ENCODE measurements at regions not wholly inside any gene's neighbourhood (a gene's known extent, or its start where the extent isn't known, plus 50 kb on each side); places are given as distances from the start of the nearest gene placed in this dataset.

GRCh38 chrX:8366481-8366880 lies 98.1 kb upstream of the VCX3B start:
- Histone ChIP-seq H3K36me3 (ENCODE audit: low read depth) (no peaks in the 10 kb centered on the region), H3K79me2 (ENCODE audit: low read depth) (no peaks in the 10 kb centered on the region), H3K9me3 (ENCODE audit: insufficient read depth, low read depth) (no peaks in the 10 kb centered on the region), H3K4me3 (no peak overlapping the region), H3K27me3 (ENCODE audit: insufficient read depth, low read depth) (no peaks in the 10 kb centered on the region), H4K20me1 (ENCODE audit: insufficient read depth) (no peaks in the 10 kb centered on the region), H3K27ac (no peak overlapping the region), H3F3A (ENCODE audit: insufficient read depth, low read depth) (no peaks in the 10 kb centered on the region), H3K4me2 (no peak overlapping the region), H3K4me1 (replicated peaks; ENCODE audit: insufficient read depth) (no peaks in the 10 kb centered on the region), H3K9me2 (ENCODE audit: insufficient read depth) (no peaks in the 10 kb centered on the region), H2AFZ (no peak overlapping the region)
- no peak for TF ChIP-seq CTCF (conservative IDR thresholded peaks at IDR 0.05)
- TF ChIP-seq EZH2 (IDR thresholded peaks at IDR 0.05; ENCODE audit: low read depth), result no peak
- CTCF ChIA-PET, result no interaction called here
- BruUV-seq (replicated peaks), result no TSS peak
- POLR2A ChIA-PET (ENCODE audit: unreplicated experiment), result no interaction called here
- DNase-seq, result no peak
- intact Hi-C loops (cut with micrococcal nuclease; ENCODE audit: unreplicated experiment), result no loop called here

GRCh38 chrX:8374041-8374825 lies 90.4 kb upstream of the VCX3B start:
- Histone ChIP-seq H3K36me3 (ENCODE audit: low read depth) (no peaks in the 10 kb centered on the region), H3K79me2 (ENCODE audit: low read depth) (no peaks in the 10 kb centered on the region), H4K20me1 (ENCODE audit: insufficient read depth) (no peaks in the 10 kb centered on the region), H3K27ac (no peak overlapping the region), H2AFZ (no peak overlapping the region), H3F3A (ENCODE audit: insufficient read depth, low read depth) (no peaks in the 10 kb centered on the region), H3K9me2 (ENCODE audit: insufficient read depth) (no peaks in the 10 kb centered on the region), H3K27me3 (ENCODE audit: insufficient read depth, low read depth) (no peaks in the 10 kb centered on the region), H3K4me1 (replicated peaks; ENCODE audit: insufficient read depth) (no peaks in the 10 kb centered on the region), H3K4me2 (no peak overlapping the region), H3K9me3 (ENCODE audit: insufficient read depth, low read depth) (no peaks in the 10 kb centered on the region), H3K4me3 (no peak overlapping the region)
- no TSS peak for BruUV-seq (replicated peaks)
- DNase-seq, result peak in 1 of 2 experiments; percentile 35
- ChIA-PET CTCF (no interaction called here), POLR2A (ENCODE audit: unreplicated experiment) (no interaction called here)
- no peak for TF ChIP-seq EZH2 (IDR thresholded peaks at IDR 0.05; ENCODE audit: low read depth)
- TF ChIP-seq CTCF (conservative IDR thresholded peaks at IDR 0.05), result no peak
- intact Hi-C loops (cut with micrococcal nuclease; ENCODE audit: unreplicated experiment), result no loop called here

- Histone ChIP-seq H3K9me3 (ENCODE audit: insufficient read depth, low read depth) (no peaks in the 10 kb centered on the region), H3K9me2 (ENCODE audit: insufficient read depth) (no peaks in the 10 kb centered on the region), H3K4me1 (replicated peaks; ENCODE audit: insufficient read depth) (no peaks in the 10 kb centered on the region), H4K20me1 (ENCODE audit: insufficient read depth) (no peaks in the 10 kb centered on the region), H3K79me2 (ENCODE audit: low read depth) (no peaks in the 10 kb centered on the region), H3K4me2 (no peak overlapping the region), H3F3A (ENCODE audit: insufficient read depth, low read depth) (no peaks in the 10 kb centered on the region), H3K36me3 (ENCODE audit: low read depth) (no peaks in the 10 kb centered on the region), H3K27me3 (ENCODE audit: insufficient read depth, low read depth) (no peaks in the 10 kb centered on the region), H3K4me3 (no peak overlapping the region), H3K27ac (no peak overlapping the region), H2AFZ (no peak overlapping the region)
- DNase-seq, result no peak
- no peak for TF ChIP-seq CTCF (conservative IDR thresholded peaks at IDR 0.05)
- no peak for TF ChIP-seq EZH2 (IDR thresholded peaks at IDR 0.05; ENCODE audit: low read depth)
- ChIA-PET POLR2A (ENCODE audit: unreplicated experiment) (no interaction called here), CTCF (no interaction called here)
- intact Hi-C loops (cut with micrococcal nuclease; ENCODE audit: unreplicated experiment), result no loop called here
- no TSS peak for BruUV-seq (replicated peaks)
Observed at GRCh38 chrX:8377041-8377440, 87.6 kb upstream of the VCX3B start.

All from PC-9 (cell line).